ENCODE measurements at regions not wholly inside any gene's neighbourhood (a gene's known extent, or its start where the extent isn't known, plus 50 kb on each side); places are given as distances from the start of the nearest gene placed in this dataset.
"Not testable (repeated sequence)": the region's sequence is repeated elsewhere in the genome, so short reads cannot be mapped to it uniquely, and the experiment has no call there.

- peaks cover 27 to 74% (median 55%) of the 10 kb centered on the region in 4 experiments for H3K4me1 ChIP-seq (ENCODE audit: control extremely low read depth in 1 of 4, control insufficient read depth in 4 of 4, insufficient read depth in 4 of 4, low read length in 3 of 4)
- H3K27me3 ChIP-seq (replicated peaks in 2 of 5; ENCODE audit: control insufficient read depth in 4 of 5, insufficient read depth in 5 of 5, low read length in 4 of 5), result no peaks in the 10 kb centered on the region
- POLR2A ChIA-PET, result interaction anchor here (1.1 to 2.4 kb wide), 7 partner anchors 13 to 664 kb away, joined by 3 to 18 read pairs (median 6); a partner anchor contains a TSS
- CTCF ChIA-PET, result interaction anchor here (0.9 to 7.5 kb wide), 10 partner anchors 8 to 664 kb away, joined by 3 to 77 read pairs (median 5); a partner anchor contains a TSS
- WGBS (ENCODE audit: insufficient coverage), result 0% methylated on average over 7 of the region's 11 CpGs
- no peak for DNase-seq
- no peaks in the 10 kb centered on the region for H3K36me3 ChIP-seq (ENCODE audit: control insufficient read depth in 4 of 4, insufficient read depth in 4 of 4, low read length in 3 of 4)
- H3K9me3 ChIP-seq (ENCODE audit: control extremely low read depth in 1 of 5, control insufficient read depth in 4 of 5, insufficient read depth in 2 of 5, low read depth in 1 of 5, low read length in 4 of 5), result no peaks in the 10 kb centered on the region
- H3K27ac ChIP-seq (ENCODE audit: insufficient read depth in 1 of 2, low read depth in 1 of 2, low read length in 2 of 2, poor library complexity in 1 of 2, severe bottlenecking in 2 of 2), result peak overlapping the region; percentile 74 to 89
- H3K4me3 ChIP-seq (ENCODE audit: control insufficient read depth in 1 of 7, extremely low read depth in 1 of 7, insufficient read depth in 4 of 7, low read depth in 2 of 7, low read length in 6 of 7), result peak overlapping the region in 6 of 7 experiments; percentile 83 to 94 (median 86)
These were observed 101.3 kb downstream of the OR2B2 start for GRCh38 chr6:27810768-27811450.

DNA sequence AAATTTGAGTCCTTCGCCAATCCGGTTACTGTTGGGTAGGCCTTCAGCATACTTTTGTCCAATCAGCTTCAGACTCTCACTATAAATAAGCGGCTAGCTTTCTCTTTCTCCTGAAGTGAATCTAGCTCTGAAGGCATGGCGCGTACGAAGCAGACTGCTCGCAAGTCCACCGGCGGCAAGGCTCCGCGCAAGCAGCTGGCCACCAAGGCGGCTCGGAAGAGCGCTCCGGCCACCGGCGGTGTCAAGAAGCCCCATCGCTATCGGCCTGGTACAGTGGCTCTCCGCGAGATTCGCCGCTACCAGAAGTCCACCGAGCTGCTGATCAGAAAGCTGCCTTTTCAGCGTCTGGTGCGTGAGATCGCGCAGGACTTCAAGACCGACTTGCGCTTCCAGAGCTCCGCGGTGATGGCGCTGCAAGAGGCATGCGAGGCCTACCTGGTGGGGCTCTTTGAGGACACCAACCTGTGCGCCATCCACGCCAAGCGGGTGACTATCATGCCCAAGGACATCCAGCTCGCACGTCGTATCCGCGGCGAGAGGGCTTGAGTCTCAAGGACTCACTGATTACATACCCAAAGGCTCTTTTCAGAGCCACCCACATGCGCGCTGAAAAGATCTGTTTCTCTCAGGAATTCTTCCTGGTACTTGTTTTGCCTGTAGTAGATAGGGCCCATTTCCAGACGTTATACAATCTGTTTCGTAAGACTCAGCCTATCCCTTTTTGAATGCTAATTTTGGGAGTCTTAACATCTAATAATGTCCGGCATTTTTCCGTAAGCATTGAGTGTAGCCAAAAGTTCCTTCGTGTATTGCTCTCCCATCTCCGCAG is 102.0 kb downstream of the OR2B2 start:
- under 1% methylated on average over 39 of the region's 51 CpGs for WGBS (ENCODE audit: insufficient coverage)
- CTCF ChIA-PET, result interaction anchor here (0.7 to 7.5 kb wide), 12 partner anchors 9 to 647 kb away, joined by 3 to 77 read pairs (median 4); a partner anchor contains a TSS
- POLR2A ChIA-PET, result interaction anchor here (0.8 to 2.4 kb wide), 11 partner anchors 13 to 663 kb away, joined by 3 to 18 read pairs (median 6); a partner anchor contains a TSS
- H3K4me1 ChIP-seq (ENCODE audit: control extremely low read depth in 1 of 4, control insufficient read depth in 4 of 4, insufficient read depth in 4 of 4, low read length in 3 of 4), result peaks cover 27 to 67% (median 48%) of the 10 kb centered on the region in 4 experiments
- no peaks in the 10 kb centered on the region for H3K36me3 ChIP-seq (ENCODE audit: control insufficient read depth in 4 of 4, insufficient read depth in 4 of 4, low read length in 3 of 4)
- H3K27me3 ChIP-seq (replicated peaks in 2 of 5; ENCODE audit: control insufficient read depth in 4 of 5, insufficient read depth in 5 of 5, low read length in 4 of 5), result no peaks in the 10 kb centered on the region
- H3K9me3 ChIP-seq (ENCODE audit: control extremely low read depth in 1 of 5, control insufficient read depth in 4 of 5, insufficient read depth in 2 of 5, low read depth in 1 of 5, low read length in 4 of 5), result no peaks in the 10 kb centered on the region
- H3K27ac ChIP-seq (ENCODE audit: insufficient read depth in 1 of 2, low read depth in 1 of 2, low read length in 2 of 2, poor library complexity in 1 of 2, severe bottlenecking in 2 of 2), result peak overlapping the region; percentile 74 to 89
- peak; percentile 96 to 98 (median 98) for DNase-seq
- H3K4me3 ChIP-seq (ENCODE audit: control insufficient read depth in 1 of 7, extremely low read depth in 1 of 7, insufficient read depth in 4 of 7, low read depth in 2 of 7, low read length in 6 of 7), result peak overlapping the region; percentile 73 to 94 (median 85)

- 60% methylated on average over 1 of the region's 7 CpGs for WGBS (ENCODE audit: insufficient coverage)
- peak overlapping the region; percentile 19 to 89 for H3K27ac ChIP-seq (ENCODE audit: insufficient read depth in 1 of 2, low read depth in 1 of 2, low read length in 2 of 2, poor library complexity in 1 of 2, severe bottlenecking in 2 of 2)
- no peaks in the 10 kb centered on the region for H3K36me3 ChIP-seq (ENCODE audit: control insufficient read depth in 4 of 4, insufficient read depth in 4 of 4, low read length in 3 of 4)
- CTCF ChIA-PET, result interaction anchor here (0.7 to 7.5 kb wide), 15 partner anchors 10 to 646 kb away, joined by 3 to 77 read pairs (median 4); a partner anchor contains a TSS
- no peaks in the 10 kb centered on the region for H3K27me3 ChIP-seq (replicated peaks in 2 of 5; ENCODE audit: control insufficient read depth in 4 of 5, insufficient read depth in 5 of 5, low read length in 4 of 5)
- H3K4me3 ChIP-seq (ENCODE audit: control insufficient read depth in 1 of 7, extremely low read depth in 1 of 7, insufficient read depth in 4 of 7, low read depth in 2 of 7, low read length in 6 of 7), result peak overlapping the region in 6 of 7 experiments; percentile 83 to 94 (median 86)
- peaks cover 27 to 64% (median 45%) of the 10 kb centered on the region in 4 experiments for H3K4me1 ChIP-seq (ENCODE audit: control extremely low read depth in 1 of 4, control insufficient read depth in 4 of 4, insufficient read depth in 4 of 4, low read length in 3 of 4)
- H3K9me3 ChIP-seq (ENCODE audit: control extremely low read depth in 1 of 5, control insufficient read depth in 4 of 5, insufficient read depth in 2 of 5, low read depth in 1 of 5, low read length in 4 of 5), result no peaks in the 10 kb centered on the region
- POLR2A ChIA-PET, result interaction anchor here (0.7 to 2.4 kb wide), 13 partner anchors 13 to 662 kb away, joined by 3 to 18 read pairs (median 6); a partner anchor contains a TSS
- peak in 1 of 3 donors; percentile 5 for DNase-seq
These were observed 102.9 kb downstream of the OR2B2 start for GRCh38 chr6:27809067-27809938.

GRCh38 chr6:27808242-27809066 is 103.7 kb downstream of the OR2B2 start:
- CTCF ChIA-PET, result interaction anchor here (0.9 to 7.5 kb wide), 11 partner anchors 11 to 94 kb away, joined by 3 to 77 read pairs (median 3); a partner anchor contains a TSS
- H3K36me3 ChIP-seq (ENCODE audit: control insufficient read depth in 4 of 4, insufficient read depth in 4 of 4, low read length in 3 of 4); H3K9me3 ChIP-seq (ENCODE audit: control extremely low read depth in 1 of 5, control insufficient read depth in 4 of 5, insufficient read depth in 2 of 5, low read depth in 1 of 5, low read length in 4 of 5); H3K27me3 ChIP-seq (replicated peaks in 2 of 5; ENCODE audit: control insufficient read depth in 4 of 5, insufficient read depth in 5 of 5, low read length in 4 of 5): not testable (repeated sequence)
- WGBS (ENCODE audit: insufficient coverage), result 0% methylated on average over 5 of the region's 43 CpGs
- Histone ChIP-seq H3K4me3 (ENCODE audit: control insufficient read depth in 1 of 7, extremely low read depth in 1 of 7, insufficient read depth in 4 of 7, low read depth in 2 of 7, low read length in 6 of 7) (peak overlapping the region in 6 of 7 experiments; percentile 72 to 91 (median 86)), H3K27ac (ENCODE audit: insufficient read depth in 1 of 2, low read depth in 1 of 2, low read length in 2 of 2, poor library complexity in 1 of 2, severe bottlenecking in 2 of 2) (peak overlapping the region; percentile 19 to 89), H3K4me1 (ENCODE audit: control extremely low read depth in 1 of 4, control insufficient read depth in 4 of 4, insufficient read depth in 4 of 4, low read length in 3 of 4) (peaks cover 25 to 56% (median 39%) of the 10 kb centered on the region in 4 experiments)
- POLR2A ChIA-PET, result interaction anchor here (0.5 to 1.7 kb wide), 10 partner anchors 12 to 86 kb away, joined by 3 to 15 read pairs (median 6); a partner anchor contains a TSS
- peak in 2 of 3 donors; percentile 54 to 64 for DNase-seq

GRCh38 chr6:27807441-27808241 is 104.6 kb downstream of the OR2B2 start:
- H3K27me3 ChIP-seq (replicated peaks in 2 of 5; ENCODE audit: control insufficient read depth in 4 of 5, insufficient read depth in 5 of 5, low read length in 4 of 5); H3K36me3 ChIP-seq (ENCODE audit: control insufficient read depth in 4 of 4, insufficient read depth in 4 of 4, low read length in 3 of 4); H3K9me3 ChIP-seq (ENCODE audit: control extremely low read depth in 1 of 5, control insufficient read depth in 4 of 5, insufficient read depth in 2 of 5, low read depth in 1 of 5, low read length in 4 of 5): not testable (repeated sequence)
- Histone ChIP-seq H3K4me1 (ENCODE audit: control extremely low read depth in 1 of 4, control insufficient read depth in 4 of 4, insufficient read depth in 4 of 4, low read length in 3 of 4) (peaks cover 25 to 48% (median 37%) of the 10 kb centered on the region in 4 experiments), H3K27ac (ENCODE audit: insufficient read depth in 1 of 2, low read depth in 1 of 2, low read length in 2 of 2, poor library complexity in 1 of 2, severe bottlenecking in 2 of 2) (peak overlapping the region; percentile 37 to 89), H3K4me3 (ENCODE audit: control insufficient read depth in 1 of 7, extremely low read depth in 1 of 7, insufficient read depth in 4 of 7, low read depth in 2 of 7, low read length in 6 of 7) (peak overlapping the region; percentile 37 to 87 (median 72))
- 0% methylated on average over 34 of the region's 43 CpGs for WGBS (ENCODE audit: insufficient coverage)
- CTCF ChIA-PET, result interaction anchor here (0.9 to 7.5 kb wide), 6 partner anchors 11 to 89 kb away, joined by 3 to 77 read pairs (median 6); a partner anchor contains a TSS
- POLR2A ChIA-PET, result interaction anchor here (0.5 to 1.7 kb wide), 11 partner anchors 12 to 661 kb away, joined by 3 to 15 read pairs (median 3); a partner anchor contains a TSS
- DNase-seq, result peak; percentile 96 to 98 (median 98)

All from common myeloid progenitor, CD34-positive (primary cell).